K562 (cell line): ENCODE measurements at regions not wholly inside any gene's neighbourhood (a gene's known extent, or its start where the extent isn't known, plus 50 kb on each side); places are given as distances from the start of the nearest gene placed in this dataset.

Source experiments
- BHLHE40 ChIP-seq: IDR thresholded peaks from 2 replicates; pipeline ENCODE4 v1.6.1; 2011; ENCODE audit warnings: low read length, improper control_type of control experiment
- CREM ChIP-seq: IDR thresholded peaks from 2 replicates; pipeline ENCODE4 v1.6.1; 2014; ENCODE audit warnings: antibody characterized with exemption, low read depth
- DNMT1 ChIP-seq: fragments of 450-650 bp; IDR thresholded peaks from 2 replicates; pipeline ENCODE4 v1.6.1; 2016; ENCODE audit warnings: antibody characterized with exemption, mild to moderate bottlenecking
- EP400 ChIP-seq: fragments of 450-650 bp; IDR thresholded peaks from 2 replicates; pipeline ENCODE4 v1.6.1; 2017; ENCODE audit warnings: antibody characterized with exemption, mild to moderate bottlenecking, moderate library complexity
- GATA2 ChIP-seq: sonication (generic); formaldehyde crosslinking; IDR thresholded peaks from 2 replicates; pipeline ENCODE4 v1.4.0; 2020; ENCODE audit warnings: mild to moderate bottlenecking, missing genetic modification reagents
- ILF3 ChIP-seq: fragments of 450-650 bp; IDR thresholded peaks from 2 replicates; pipeline ENCODE4 v1.6.1; 2018; ENCODE audit warnings: antibody characterized with exemption, mild to moderate bottlenecking, moderate library complexity, borderline replicate concordance
- NFIC ChIP-seq: fragments of 450-650 bp; IDR thresholded peaks from 2 replicates; pipeline ENCODE4 v1.6.1; 2017; ENCODE audit warnings: mild to moderate bottlenecking, inconsistent platforms
- POLR2A ChIP-seq: fragments of 450-650 bp; conservative IDR thresholded peaks from 2 replicates; pipeline ENCODE4 v1.6.1; 2016
- POLR2AphosphoS5 ChIP-seq: IDR thresholded peaks from 2 replicates; pipeline ENCODE4 v1.6.1; 2011; ENCODE audit warnings: mild to moderate bottlenecking, low read depth, low read length, moderate library complexity; ENCODE audit not compliant: control insufficient read depth, insufficient read depth
- ZNF146 ChIP-seq: IDR thresholded peaks from one replicate; pipeline ENCODE4 v1.6.1; 2018; ENCODE audit warnings: missing compliant biosample characterization; ENCODE audit not compliant: unreplicated experiment
- ZNF263 ChIP-seq: sonication (generic); formaldehyde crosslinking; IDR thresholded peaks from 2 replicates; pipeline ENCODE4 v1.8.0; 2022; ENCODE audit warnings: mild to moderate bottlenecking, missing genetic modification reagents, borderline replicate concordance
- TF ChIP-seq, protein P1 (sequence below), 3 experiments: IDR thresholded peaks in 2 of 3; conservative IDR thresholded peaks in 1 of 3; 2 replicates each; pipeline ENCODE4 v1.5.1; 2011 to 2012; ENCODE audit warnings: low read length in 3 of 3, mild to moderate bottlenecking in 3 of 3, control low read depth in 2 of 3, improper control_type of control experiment in 1 of 3, inconsistent platforms in 1 of 3, low read depth in 1 of 3, mixed read lengths in 1 of 3, moderate library complexity in 1 of 3; ENCODE audit not compliant: insufficient read depth in 2 of 3
- TF ChIP-seq, protein P2 (sequence below): fragments of 250-450 bp; sonication (Bioruptor Pico); IDR thresholded peaks from 2 replicates; pipeline ENCODE4 v1.4.0; 2020; ENCODE audit warnings: mild to moderate bottlenecking, moderate library complexity

DNA sequence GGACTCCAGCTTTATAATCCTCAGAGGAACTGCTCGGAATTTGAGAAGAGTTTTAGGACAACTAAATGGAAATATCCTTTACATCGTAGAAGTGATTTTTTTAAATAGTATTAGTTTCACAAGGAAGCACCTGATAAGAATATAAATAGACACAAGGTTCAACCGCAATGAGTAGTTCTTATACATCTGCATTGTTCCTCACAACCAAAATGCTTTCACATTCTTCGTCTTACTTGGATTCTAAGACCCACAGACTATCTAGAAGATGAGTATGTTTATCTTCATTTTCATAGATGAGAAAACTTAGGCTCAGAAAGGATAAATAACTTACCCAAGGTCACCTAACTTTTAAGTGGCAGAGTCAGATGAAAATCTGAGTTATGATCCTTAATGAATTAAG, 469.0 kb downstream of the GALC start:
- TF ChIP-seq CREM (no peak), BHLHE40 (no peak), ILF3 (no peak), NFIC (no peak), POLR2AphosphoS5 (no peak), POLR2A (no peak), DNMT1 (no peak), GATA2 (CRISPR knock-in tag) (no peak), ZNF263 (CRISPR knock-in tag) (no peak), EP400 (no peak), ZNF146 (CRISPR knock-in tag) (no peak)
- TF ChIP-seq, protein P1, sequence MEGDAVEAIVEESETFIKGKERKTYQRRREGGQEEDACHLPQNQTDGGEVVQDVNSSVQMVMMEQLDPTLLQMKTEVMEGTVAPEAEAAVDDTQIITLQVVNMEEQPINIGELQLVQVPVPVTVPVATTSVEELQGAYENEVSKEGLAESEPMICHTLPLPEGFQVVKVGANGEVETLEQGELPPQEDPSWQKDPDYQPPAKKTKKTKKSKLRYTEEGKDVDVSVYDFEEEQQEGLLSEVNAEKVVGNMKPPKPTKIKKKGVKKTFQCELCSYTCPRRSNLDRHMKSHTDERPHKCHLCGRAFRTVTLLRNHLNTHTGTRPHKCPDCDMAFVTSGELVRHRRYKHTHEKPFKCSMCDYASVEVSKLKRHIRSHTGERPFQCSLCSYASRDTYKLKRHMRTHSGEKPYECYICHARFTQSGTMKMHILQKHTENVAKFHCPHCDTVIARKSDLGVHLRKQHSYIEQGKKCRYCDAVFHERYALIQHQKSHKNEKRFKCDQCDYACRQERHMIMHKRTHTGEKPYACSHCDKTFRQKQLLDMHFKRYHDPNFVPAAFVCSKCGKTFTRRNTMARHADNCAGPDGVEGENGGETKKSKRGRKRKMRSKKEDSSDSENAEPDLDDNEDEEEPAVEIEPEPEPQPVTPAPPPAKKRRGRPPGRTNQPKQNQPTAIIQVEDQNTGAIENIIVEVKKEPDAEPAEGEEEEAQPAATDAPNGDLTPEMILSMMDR (IDR thresholded peaks at IDR 0.05 in 2 of 3, conservative IDR thresholded peaks at IDR 0.05 in 1 of 3; ENCODE audit: insufficient read depth in 2 of 3, low read depth in 1 of 3, low read length in 3 of 3), result no peak
- TF ChIP-seq, protein P2, sequence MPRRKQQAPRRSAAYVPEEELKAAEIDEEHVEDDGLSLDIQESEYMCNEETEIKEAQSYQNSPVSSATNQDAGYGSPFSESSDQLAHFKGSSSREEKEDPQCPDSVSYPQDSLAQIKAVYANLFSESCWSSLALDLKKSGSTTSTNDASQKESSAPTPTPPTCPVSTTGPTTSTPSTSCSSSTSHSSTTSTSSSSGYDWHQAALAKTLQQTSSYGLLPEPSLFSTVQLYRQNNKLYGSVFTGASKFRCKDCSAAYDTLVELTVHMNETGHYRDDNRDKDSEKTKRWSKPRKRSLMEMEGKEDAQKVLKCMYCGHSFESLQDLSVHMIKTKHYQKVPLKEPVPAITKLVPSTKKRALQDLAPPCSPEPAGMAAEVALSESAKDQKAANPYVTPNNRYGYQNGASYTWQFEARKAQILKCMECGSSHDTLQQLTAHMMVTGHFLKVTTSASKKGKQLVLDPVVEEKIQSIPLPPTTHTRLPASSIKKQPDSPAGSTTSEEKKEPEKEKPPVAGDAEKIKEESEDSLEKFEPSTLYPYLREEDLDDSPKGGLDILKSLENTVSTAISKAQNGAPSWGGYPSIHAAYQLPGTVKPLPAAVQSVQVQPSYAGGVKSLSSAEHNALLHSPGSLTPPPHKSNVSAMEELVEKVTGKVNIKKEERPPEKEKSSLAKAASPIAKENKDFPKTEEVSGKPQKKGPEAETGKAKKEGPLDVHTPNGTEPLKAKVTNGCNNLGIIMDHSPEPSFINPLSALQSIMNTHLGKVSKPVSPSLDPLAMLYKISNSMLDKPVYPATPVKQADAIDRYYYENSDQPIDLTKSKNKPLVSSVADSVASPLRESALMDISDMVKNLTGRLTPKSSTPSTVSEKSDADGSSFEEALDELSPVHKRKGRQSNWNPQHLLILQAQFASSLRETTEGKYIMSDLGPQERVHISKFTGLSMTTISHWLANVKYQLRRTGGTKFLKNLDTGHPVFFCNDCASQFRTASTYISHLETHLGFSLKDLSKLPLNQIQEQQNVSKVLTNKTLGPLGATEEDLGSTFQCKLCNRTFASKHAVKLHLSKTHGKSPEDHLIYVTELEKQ, result no peak
